Endothelial cell of umbilical vein (primary cell): ENCODE measurements at regions not wholly inside any gene's neighbourhood (a gene's known extent, or its start where the extent isn't known, plus 50 kb on each side); places are given as distances from the start of the nearest gene placed in this dataset.
"Not testable (repeated sequence)": the region's sequence is repeated elsewhere in the genome, so short reads cannot be mapped to it uniquely, and the experiment has no call there.

Experiments
- BruUV-seq: library from RNA; stranded (reverse); fragments of 400-500 nt; replicated peaks from 2 replicates; lab custom pipeline; 2021; lab: Mats Ljungman, UMichigan
- CTCF ChIA-PET: fragments of 300-600, 350-600 bp; sonication (Branson Sonifier 250); formaldehyde crosslinking; loops from one replicate; lab custom pipeline; 2021; ENCODE audit warnings: antibody characterized with exemption, inconsistent platforms; lab: Charles Lee
- POLR2A ChIA-PET: fragments of 300-600, 350-600 bp; sonication (Branson Sonifier 250); formaldehyde crosslinking; loops from one replicate; lab custom pipeline; 2021; ENCODE audit warnings: antibody characterized with exemption, inconsistent platforms; lab: Charles Lee
- DNase-seq: peaks from one replicate; pipeline ENCODE4 v3.0.0-alpha.2; 2011; ENCODE audit warnings: low read depth, low spot score
- FAIRE-seq: peaks from 2 replicates; lab custom pipeline; 2011; peaks lifted over from hg19 to GRCh38; lab: Jason Lieb, UNC
- H2AFZ ChIP-seq: 2 replicates; pipeline ENCODE4 v1.6.0; 2012; ENCODE audit warnings: low read depth, low read length, control low read depth, inconsistent platforms
- H3K27ac ChIP-seq: 2 replicates; pipeline ENCODE4 v1.5.1; 2011; ENCODE audit warnings: low read depth, mild to moderate bottlenecking, control low read depth, low read length, moderate library complexity; ENCODE audit not compliant: insufficient read depth
- H3K27me3 ChIP-seq, 2 experiments: 2 replicates each; pipeline versions ENCODE4 v1.6.0 to v1.6.1; 2011; ENCODE audit warnings: low read length in 2 of 2, mixed read lengths in 1 of 2; ENCODE audit not compliant: control insufficient read depth in 2 of 2, insufficient read depth in 2 of 2
- H3K36me3 ChIP-seq, 2 experiments: 2 replicates in 1 of 2; 3 replicates in 1 of 2; pipeline ENCODE4 v1.5.1; 2011; ENCODE audit warnings: low read length in 2 of 2, mild to moderate bottlenecking in 1 of 2, moderate library complexity in 1 of 2; ENCODE audit not compliant: control insufficient read depth in 2 of 2, insufficient read depth in 2 of 2; ENCODE audit errors: extremely low read depth in 1 of 2
- H3K4me1 ChIP-seq: 3 replicates; pipeline ENCODE4 v1.5.1; 2011; ENCODE audit warnings: mild to moderate bottlenecking, low read length; ENCODE audit not compliant: control insufficient read depth, insufficient read depth; ENCODE audit errors: extremely low read depth
- H3K4me2 ChIP-seq: 2 replicates; pipeline ENCODE4 v1.6.1; 2011; ENCODE audit warnings: low read length, control low read depth, mixed read lengths; ENCODE audit not compliant: insufficient read depth
- H3K4me3 ChIP-seq, 3 experiments: fragments of 200-600 bp in 1 of 3; sonication (generic), shearing (Covaris generic) in 1 of 3; replicated peaks in 1 of 3; 2 replicates each; pipeline ENCODE4 v1.5.1; 2011 to 2016; ENCODE audit warnings: control low read depth in 3 of 3, low read length in 3 of 3, mild to moderate bottlenecking in 2 of 3, inconsistent platforms in 1 of 3, low read depth in 1 of 3, moderate library complexity in 1 of 3; ENCODE audit not compliant: insufficient read depth in 1 of 3
- H3K79me2 ChIP-seq: 2 replicates; pipeline ENCODE4 v1.6.0; 2012; ENCODE audit warnings: low read length, inconsistent platforms; ENCODE audit not compliant: control insufficient read depth, insufficient read depth
- H3K9ac ChIP-seq: replicated peaks from 2 replicates; pipeline ENCODE3; 2011; ENCODE audit warnings: low read length, control low read depth; ENCODE audit not compliant: insufficient read depth; ENCODE audit errors: extremely low read depth
- H3K9me1 ChIP-seq: replicated peaks from 3 replicates; pipeline ENCODE4 v1.6.0; 2011; ENCODE audit warnings: mild to moderate bottlenecking, low read length; ENCODE audit not compliant: control insufficient read depth, insufficient read depth; ENCODE audit errors: extremely low read depth
- H3K9me3 ChIP-seq: replicated peaks from 2 replicates; pipeline ENCODE4 v1.5.1; 2012; ENCODE audit warnings: low read length, inconsistent platforms; ENCODE audit not compliant: control insufficient read depth, insufficient read depth
- H4K20me1 ChIP-seq: replicated peaks from 2 replicates; pipeline ENCODE3; 2011; ENCODE audit warnings: mild to moderate bottlenecking, low read length; ENCODE audit not compliant: control insufficient read depth, insufficient read depth; ENCODE audit errors: extremely low read depth
- EZH2 ChIP-seq: IDR thresholded peaks from 2 replicates; pipeline ENCODE4 v1.6.1; 2012; ENCODE audit warnings: borderline replicate concordance, low read depth, mild to moderate bottlenecking, moderate library complexity, low read length, inconsistent platforms; ENCODE audit not compliant: severe bottlenecking
- FOS ChIP-seq: IDR thresholded peaks from 2 replicates; pipeline ENCODE4 v1.6.1; 2011; ENCODE audit warnings: mild to moderate bottlenecking, low read length, moderate library complexity, borderline replicate concordance; ENCODE audit not compliant: insufficient read depth
- GATA2 ChIP-seq: IDR thresholded peaks from 2 replicates; pipeline ENCODE4 v1.7.0; 2011; ENCODE audit warnings: low read depth, mild to moderate bottlenecking, moderate library complexity, mixed read lengths, low read length; ENCODE audit not compliant: insufficient read length, insufficient read depth
- JUN ChIP-seq: IDR thresholded peaks from 2 replicates; pipeline ENCODE4 v1.6.1; 2011; ENCODE audit warnings: borderline replicate concordance, low read depth; ENCODE audit not compliant: insufficient read length, insufficient read depth
- MAX ChIP-seq: IDR thresholded peaks from 2 replicates; pipeline ENCODE4 v1.6.1; 2011; ENCODE audit not compliant: insufficient read depth, insufficient read length
- MYC ChIP-seq: IDR thresholded peaks from one replicate; pipeline ENCODE4 v1.6.1; 2011; ENCODE audit warnings: mild to moderate bottlenecking, low read depth, low read length
- POLR2A ChIP-seq: IDR thresholded peaks from 2 replicates; pipeline ENCODE4 v1.6.1; 2012; ENCODE audit warnings: low read depth, mild to moderate bottlenecking, control low read depth, low read length
- dilution Hi-C: fragments of 300-500 bp; cut with MboI; formaldehyde crosslinking; loops from one replicate; pipeline ENCODE4 v1.15.0; 2019; ENCODE audit warnings: low sequenced_read_pairs; ENCODE audit not compliant: extremely low pct_ligation_motif_present
- intact Hi-C: fragments of 100-400 bp; cut with micrococcal nuclease; formaldehyde crosslinking; loops from one replicate; pipeline ENCODE4 v1.10.0; 2022

GRCh38 chr14:44730860-44731259, 223.8 kb upstream of the FSCB start:
- ChIA-PET POLR2A (no interaction called here), CTCF (no interaction called here)
- Histone ChIP-seq H3K27ac (no peak overlapping the region), H3K4me1 (no peaks in the 10 kb centered on the region), H2AFZ (no peak overlapping the region), H3K79me2 (no peaks in the 10 kb centered on the region), H3K9me1 (no peaks in the 10 kb centered on the region), H3K4me3 (no peak overlapping the region), H3K36me3 (no peaks in the 10 kb centered on the region), H3K9ac (no peak overlapping the region), H3K4me2 (no peak overlapping the region), H3K9me3 (no peaks in the 10 kb centered on the region), H4K20me1 (no peaks in the 10 kb centered on the region), H3K27me3 (no peaks in the 10 kb centered on the region)
- intact Hi-C loops (no loop called here), dilution Hi-C loops (no loop called here)
- BruUV-seq: no TSS peak
- no peak for DNase-seq
- no peak for TF ChIP-seq POLR2A
- no peak for TF ChIP-seq JUN
- TF ChIP-seq FOS: no peak
- no peak for TF ChIP-seq MYC
- no peak for TF ChIP-seq GATA2
- TF ChIP-seq MAX: no peak
- TF ChIP-seq EZH2: no peak
- no peak for FAIRE-seq

GRCh38 chr14:44721395-44721794, 214.3 kb upstream of the FSCB start:
- H3K4me2 ChIP-seq, H3K4me3 ChIP-seq, H3K36me3 ChIP-seq, H3K9me1 ChIP-seq, dilution Hi-C loops, CTCF ChIA-PET, POLR2A ChIA-PET, intact Hi-C loops, H3K9me3 ChIP-seq, H3K79me2 ChIP-seq, H2AFZ ChIP-seq, H3K9ac ChIP-seq, DNase-seq, H3K27me3 ChIP-seq, H4K20me1 ChIP-seq, H3K27ac ChIP-seq, BruUV-seq, H3K4me1 ChIP-seq, FAIRE-seq: not testable (repeated sequence)
